ENCODE measurements at regions not wholly inside any gene's neighbourhood (a gene's known extent, or its start where the extent isn't known, plus 50 kb on each side); places are given as distances from the start of the nearest gene placed in this dataset.

- no peak for DNase-seq
Observed at GRCh38 chr5:74040811-74041491, 415.0 kb downstream of the ARHGEF28 start.

DNA sequence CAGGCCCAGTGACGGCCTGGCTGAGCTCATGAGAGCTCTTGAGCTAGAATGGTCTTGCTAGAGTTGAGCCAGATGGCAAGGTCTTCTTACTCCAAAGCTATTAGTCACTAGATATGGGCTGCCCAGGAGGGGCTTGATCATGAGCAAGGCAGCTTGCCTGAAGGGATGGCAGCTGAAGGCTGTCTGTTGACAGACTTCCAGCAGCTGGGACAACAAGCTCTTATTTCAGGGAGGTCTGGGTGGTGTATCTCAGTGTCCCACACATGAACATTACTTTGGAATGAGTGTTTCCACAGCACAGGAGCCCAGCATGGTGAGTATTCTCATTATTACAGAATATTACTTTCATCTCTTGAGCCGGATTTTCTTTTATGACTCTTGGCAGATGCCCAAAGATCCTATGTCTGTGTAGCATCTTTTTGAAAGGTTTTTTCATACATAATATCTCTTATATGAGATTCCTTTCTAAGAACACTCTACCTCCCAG is 414.1 kb downstream of the ARHGEF28 start:
- no peak for DNase-seq

DNA sequence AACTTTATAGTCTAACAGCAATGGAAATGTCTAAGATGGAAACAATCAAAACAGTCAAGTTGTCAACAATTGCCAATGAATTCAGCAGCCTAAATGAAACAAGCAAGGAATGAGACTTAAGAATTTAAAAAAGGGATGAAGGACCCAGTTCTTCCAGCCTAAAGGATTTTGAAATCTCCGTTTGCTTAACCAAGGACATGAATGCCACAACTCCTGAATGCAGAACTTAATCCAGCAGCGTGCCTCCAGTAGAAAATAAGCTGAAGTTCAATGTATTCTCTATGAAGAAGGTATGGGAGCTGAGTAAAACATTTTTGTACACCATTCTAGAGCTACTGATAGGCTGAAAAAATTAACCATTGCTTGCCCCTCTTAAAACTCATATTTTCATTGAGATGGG is 411.3 kb downstream of the ARHGEF28 start:
- no peak for DNase-seq

DNA sequence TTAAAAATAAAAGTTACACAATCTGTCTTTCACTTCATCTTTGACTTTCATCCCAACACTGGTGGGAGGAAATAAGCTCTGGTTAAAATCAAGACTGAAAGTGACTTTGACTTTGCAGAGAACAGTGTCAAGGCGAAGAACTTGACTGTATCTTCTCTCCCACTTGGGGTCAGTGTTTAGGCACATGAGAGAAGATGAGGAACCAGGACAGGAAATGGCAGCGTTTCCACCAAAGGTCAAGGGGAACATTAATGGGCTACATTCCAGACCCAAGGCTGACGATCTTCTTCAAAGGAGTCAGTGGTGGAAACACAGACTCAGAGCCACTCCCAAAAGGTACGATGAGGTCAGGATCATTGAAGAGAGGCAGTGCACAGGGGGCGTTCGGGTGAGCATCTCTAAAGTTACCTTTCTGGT is 409.5 kb downstream of the ARHGEF28 start:
- no peak for DNase-seq

DNA sequence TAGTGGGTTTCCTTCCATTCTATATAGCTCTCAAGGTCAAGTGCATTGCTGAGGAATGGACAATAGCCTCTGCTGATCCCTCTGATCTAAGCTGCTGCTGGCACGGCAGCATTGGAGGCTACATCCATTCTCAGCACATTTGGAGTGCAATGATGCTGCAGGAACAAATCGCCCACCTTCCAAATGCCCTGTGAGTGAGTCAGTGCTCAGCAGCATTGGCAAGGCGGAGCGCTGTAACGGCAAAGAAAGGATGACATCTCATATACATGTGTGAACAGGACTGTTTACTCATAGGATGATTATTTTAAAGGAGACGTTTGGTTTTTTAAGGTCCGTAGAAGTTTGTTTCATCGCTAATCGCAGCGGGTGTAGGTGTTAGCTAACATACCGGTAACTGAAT is 408.7 kb downstream of the ARHGEF28 start:
- DNase-seq, result no peak

- no peak for DNase-seq
Observed at GRCh38 chr5:74032617-74033016, 406.6 kb downstream of the ARHGEF28 start.

DNA sequence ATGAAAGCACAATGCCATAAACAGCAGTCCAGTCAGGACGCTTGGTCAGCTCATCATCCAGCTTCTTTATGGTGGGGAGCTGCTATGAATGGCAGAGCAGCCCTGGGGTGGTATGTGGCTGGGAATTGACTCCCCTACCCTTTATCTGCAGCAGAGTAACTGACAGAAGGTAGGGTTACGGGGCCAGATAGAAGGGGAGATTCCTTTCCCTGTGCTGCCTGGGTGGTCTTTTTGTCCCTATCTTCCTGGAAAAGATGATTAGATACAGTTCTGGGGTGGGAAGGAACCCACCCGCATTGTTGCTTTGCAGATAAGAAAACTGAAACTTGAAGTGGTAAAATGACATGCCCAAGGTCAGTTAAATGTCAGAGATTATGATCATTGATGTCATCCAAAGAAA is 405.5 kb downstream of the ARHGEF28 start:
- DNase-seq, result no peak

DNA sequence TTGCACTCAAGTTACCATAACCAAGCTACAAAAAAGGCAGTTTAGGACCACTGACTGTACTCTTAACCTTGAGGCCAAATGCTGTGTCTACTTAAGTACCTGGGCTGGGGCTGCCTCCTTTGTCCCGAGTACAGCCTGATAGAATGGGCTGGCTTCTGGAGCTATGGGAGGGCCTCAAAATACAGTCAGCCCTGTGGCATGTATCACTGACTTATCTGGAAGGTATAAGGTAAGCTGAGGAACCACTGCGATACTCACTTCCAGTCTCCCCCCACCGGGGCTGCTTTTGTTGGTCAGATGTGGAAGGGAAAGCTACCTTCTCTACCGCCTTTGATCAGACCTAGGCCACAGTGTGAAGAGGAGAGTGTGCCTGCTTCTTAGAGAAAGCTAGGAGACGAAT is 404.8 kb downstream of the ARHGEF28 start:
- no peak for DNase-seq

DNA sequence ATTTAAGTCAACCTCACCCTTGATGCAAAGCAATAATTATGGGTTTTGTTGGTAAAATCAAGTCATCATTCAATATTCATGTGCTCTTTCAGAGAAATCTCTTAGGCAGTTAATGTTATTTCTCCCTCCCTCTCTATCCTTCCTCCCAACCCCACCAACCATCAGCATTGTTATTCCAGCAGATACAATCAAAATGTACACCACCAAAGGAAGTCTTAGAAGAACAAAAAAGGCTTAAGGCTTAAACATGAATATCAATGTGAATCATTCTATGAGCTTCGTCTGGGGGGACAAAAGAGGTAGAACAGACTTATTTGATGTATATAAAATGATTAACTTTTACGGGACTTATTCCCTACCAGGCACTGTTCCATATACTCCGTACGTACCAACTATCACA is 404.4 kb downstream of the ARHGEF28 start:
- no peak for DNase-seq

DNA sequence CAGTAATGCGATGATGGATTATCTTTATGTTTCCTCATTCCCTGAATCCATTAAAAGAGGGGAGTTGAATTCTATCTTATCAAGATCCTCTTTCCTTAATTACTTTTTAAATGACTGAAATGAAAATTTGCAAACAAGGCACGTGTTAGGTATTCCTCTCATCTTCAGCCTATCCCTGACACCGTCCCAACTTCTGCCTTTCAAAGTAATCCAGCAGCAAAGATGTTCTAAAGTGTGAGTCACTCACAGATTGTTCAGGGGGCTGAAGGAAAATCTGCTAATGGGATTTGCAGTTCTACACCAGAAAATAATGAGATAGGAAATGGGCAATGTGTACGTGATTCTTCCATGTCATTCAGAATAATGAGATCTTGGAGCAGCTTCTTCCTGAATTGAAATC is 403.0 kb downstream of the ARHGEF28 start:
- DNase-seq, result no peak

DNA sequence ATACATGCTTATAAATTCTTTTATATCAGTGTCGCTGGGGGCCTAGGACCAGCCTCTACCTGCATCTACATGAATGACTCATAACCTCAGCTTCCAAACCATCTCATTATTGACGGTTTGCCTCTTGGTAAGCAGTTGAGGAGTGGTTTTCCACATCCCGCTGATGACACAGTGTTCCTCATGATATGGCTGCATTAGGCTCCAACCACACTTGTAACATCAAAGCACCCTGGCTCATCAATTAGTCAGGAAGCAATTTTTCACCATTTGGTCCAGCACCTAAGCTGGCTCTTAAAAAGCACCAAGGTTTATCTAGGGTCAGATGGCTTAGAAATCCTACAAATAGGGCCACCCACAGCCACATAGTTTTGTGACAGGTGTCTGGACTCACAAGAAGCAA is 402.4 kb downstream of the ARHGEF28 start:
- DNase-seq, result no peak

- no peak for DNase-seq
Observed at GRCh38 chr5:74027732-74028338, 401.8 kb downstream of the ARHGEF28 start.

GRCh38 chr5:74026310-74026709 is 400.3 kb downstream of the ARHGEF28 start:
- no peak for DNase-seq

DNA sequence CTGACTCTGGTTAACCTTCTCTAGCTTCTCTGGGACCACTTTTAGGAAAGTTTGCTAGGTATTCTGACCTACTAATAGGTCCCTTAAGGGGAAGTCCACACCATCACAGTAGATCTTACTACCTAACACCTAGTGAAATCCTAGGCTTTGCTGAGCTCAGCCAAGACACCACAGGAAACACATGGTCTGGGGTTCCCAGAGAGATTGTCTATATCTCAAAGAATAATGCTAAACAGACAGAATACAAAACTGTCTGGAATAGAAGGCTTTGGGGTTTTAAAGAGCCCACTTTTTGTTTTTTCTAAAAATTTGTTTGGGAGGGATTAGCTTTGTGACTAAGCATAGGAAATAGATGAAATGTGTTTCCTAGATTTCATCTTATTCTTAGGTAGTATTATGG is 395.1 kb downstream of the ARHGEF28 start:
- no peak for DNase-seq

DNA sequence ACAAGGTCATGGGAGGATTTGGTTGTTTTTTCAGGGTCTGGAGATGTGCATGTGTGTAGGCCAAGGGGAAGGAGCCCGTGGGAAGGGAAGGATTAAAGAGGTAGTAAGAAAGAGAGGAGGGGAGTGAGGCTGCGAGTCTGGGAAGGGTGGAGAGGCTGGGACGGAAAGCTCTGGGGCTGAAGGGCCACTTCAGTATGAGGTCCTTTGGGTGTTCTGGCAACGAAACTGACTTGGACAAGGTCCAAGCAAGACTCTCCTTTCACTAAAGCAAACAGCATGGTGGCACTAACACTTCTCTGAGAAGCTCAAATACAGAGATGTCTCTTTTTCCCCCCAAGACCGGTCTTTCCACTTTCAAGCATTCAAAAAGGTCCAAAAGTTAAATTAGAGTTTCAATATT is 394.5 kb downstream of the ARHGEF28 start:
- no peak for DNase-seq

GRCh38 chr5:74019923-74020322 is 393.9 kb downstream of the ARHGEF28 start:
- no peak for DNase-seq

DNA sequence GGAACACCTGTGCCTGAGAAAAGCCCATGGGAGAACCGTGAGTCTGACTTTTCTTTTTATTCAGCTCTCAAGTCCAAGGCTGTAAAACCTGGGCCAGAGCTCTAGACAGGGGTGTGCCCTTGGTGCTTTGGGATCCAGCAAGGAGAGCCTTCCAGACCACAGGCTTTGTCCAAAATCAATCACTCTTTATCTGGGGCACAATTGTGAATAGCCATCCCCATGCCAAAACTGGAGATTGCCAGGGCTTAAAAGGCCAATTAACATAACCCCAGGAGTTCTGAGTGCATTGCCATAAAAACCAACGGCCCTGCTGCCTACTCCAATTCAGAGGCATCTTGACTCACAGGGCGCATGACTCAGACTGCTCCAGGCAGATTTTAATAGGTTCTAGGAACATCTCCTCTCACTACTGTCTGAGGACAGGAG is 391.8 kb downstream of the ARHGEF28 start:
- DNase-seq, result no peak

- DNase-seq, result no peak
Observed at GRCh38 chr5:74017112-74017511, 391.1 kb downstream of the ARHGEF28 start.

GRCh38 chr5:74016373-74016772 is 390.4 kb downstream of the ARHGEF28 start:
- DNase-seq, result no peak

GRCh38 chr5:74015716-74016115 is 389.7 kb downstream of the ARHGEF28 start:
- no peak for DNase-seq

GRCh38 chr5:74013222-74013621 is 387.2 kb downstream of the ARHGEF28 start:
- DNase-seq, result no peak

DNA sequence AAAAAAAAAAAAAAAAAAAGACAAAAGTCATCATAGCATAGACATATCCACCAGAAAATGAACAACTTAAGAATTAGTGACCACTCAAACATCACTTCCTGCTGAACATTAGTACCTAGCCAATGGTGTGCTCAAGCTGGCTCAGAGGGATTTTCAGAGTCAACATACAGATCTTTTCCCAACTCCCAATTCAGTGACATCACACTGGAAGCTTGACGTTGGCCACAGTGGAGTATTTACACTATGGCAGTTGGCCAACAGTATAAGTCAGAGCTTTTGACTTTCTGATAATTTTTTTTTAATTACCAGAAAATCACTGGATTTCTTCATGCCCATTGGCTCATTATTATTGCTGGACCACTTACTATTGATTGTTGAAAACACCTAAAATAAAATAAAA is 383.5 kb downstream of the ARHGEF28 start:
- no peak for DNase-seq

GRCh38 chr5:74007193-74007592 is 381.2 kb downstream of the ARHGEF28 start:
- no peak for DNase-seq

GRCh38 chr5:73999297-73999696 is 373.3 kb downstream of the ARHGEF28 start:
- no peak for DNase-seq

GRCh38 chr5:73998489-73998888 is 372.5 kb downstream of the ARHGEF28 start:
- DNase-seq, result no peak
